NCI-H187 (cell line): ENCODE measurements at regions not wholly inside any gene's neighbourhood (a gene's known extent, or its start where the extent isn't known, plus 50 kb on each side); places are given as distances from the start of the nearest gene placed in this dataset.

ENCODE experiments used
- DNase-seq, 2 experiments: peaks; one replicate each; lab custom pipeline; 2025; lab: John Stamatoyannopoulos, UW

DNA sequence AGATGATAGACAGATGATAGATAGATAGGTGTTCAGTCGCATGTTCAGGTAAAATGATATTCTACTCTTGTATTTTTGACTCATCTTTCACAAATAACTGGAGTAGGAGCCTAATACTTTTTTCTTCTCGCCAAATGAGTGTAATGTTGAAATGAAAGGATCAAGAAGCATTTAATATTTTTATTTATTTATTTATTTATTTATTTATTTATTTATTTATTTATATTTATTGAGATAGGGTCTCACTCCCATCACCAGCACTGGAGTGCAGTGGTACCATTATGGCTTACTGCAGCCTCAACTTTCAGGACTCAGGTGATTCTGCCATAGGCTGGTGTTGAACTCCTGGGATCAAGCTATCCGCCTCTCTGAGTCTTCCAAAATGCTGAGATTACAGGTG lies 298.8 kb downstream of the KCNC2 start:
- no peak for DNase-seq

DNA sequence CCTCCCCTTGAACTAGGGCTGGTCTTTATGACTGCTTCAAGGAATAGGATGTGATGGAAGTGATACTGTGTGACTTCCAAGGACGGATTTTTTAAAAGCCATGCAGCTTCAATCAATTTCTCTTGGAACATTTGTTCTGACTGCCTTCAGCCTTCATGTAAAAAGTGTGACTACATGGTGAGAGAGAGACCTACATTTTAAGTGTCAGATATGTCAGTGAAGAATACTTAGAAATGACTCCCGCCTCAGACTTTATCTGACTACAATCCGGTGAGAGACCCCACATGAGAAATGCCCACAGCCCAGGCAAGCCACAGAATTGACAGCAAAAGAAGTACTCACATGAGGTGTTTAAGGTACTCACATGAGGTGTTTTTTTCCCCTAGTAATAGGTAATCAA lies 295.3 kb downstream of the KCNC2 start:
- no peak for DNase-seq

DNA sequence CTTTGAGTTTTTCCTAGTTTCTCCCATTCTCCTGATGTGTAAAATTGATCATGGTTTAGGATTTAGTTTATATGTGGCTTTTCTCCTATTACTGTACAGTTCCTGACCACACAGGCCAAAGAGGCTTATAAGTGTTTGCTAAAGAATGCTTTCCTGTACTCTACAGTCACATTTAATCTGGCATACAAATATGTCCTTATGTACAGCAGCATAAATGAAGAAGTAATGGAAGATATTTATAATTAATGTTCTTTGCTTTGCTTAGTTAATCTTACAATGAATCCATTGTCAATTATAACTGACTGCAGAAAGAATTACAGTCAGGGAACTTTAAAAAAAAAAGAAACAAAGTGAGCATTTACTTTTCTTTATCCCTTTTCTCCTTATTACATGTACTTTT lies 293.9 kb downstream of the KCNC2 start:
- DNase-seq, result no peak

DNA sequence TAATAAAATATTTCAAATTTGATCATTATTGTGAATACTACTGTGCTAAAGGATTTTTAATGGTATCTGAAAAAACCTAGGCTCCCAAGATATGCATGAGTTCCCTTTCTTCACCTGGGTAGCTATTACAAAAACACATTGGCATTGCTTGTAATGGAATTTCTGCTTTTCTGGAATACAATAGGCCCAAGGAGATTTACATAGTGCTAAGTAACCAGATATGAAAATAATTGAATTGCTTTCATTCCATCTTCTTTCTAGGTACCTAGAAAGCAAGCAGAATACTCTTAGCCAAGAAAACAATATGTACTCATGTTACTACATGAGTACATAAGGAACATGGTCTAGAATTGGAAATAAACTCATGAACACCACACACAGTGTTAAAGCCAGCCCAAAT lies 291.9 kb downstream of the KCNC2 start:
- DNase-seq, result no peak

DNA sequence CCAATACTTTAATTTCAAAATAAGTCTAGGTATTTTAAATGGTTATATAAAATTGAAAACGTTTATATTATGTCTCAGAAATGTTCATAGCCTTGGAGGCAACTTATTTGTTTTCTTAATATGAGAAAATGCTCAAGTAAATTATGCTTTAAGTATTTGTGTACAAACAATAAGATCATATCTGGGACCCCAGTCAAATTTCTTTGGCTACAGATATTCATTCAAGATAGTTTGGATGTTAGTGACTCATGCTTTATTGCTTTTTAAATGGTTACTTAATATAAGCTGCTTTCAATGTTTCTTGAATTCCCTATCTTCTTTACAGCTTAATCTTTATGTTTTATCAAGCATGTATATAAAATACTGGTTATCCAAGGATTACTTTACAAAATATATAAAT lies 291.3 kb downstream of the KCNC2 start:
- no peak for DNase-seq

DNA sequence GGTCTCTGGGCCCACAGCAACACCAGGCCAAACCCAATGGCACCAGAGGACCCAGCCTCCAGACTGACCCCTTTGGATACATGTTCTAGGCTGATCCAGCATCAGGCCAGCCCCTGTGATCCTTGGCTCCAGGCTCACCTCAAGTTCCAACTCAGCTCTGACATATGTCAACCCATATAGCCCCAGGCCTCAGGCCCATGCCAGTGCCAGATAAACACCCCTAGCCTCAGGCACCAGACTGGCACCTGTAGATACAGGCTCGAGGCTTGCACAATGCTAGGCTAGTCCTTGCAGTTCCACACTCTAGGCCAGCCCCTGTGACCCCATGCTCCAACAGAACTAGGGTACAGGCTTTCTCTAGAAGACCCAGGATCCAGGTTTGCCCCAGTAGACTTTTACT lies 287.5 kb downstream of the KCNC2 start:
- no peak for DNase-seq

DNA sequence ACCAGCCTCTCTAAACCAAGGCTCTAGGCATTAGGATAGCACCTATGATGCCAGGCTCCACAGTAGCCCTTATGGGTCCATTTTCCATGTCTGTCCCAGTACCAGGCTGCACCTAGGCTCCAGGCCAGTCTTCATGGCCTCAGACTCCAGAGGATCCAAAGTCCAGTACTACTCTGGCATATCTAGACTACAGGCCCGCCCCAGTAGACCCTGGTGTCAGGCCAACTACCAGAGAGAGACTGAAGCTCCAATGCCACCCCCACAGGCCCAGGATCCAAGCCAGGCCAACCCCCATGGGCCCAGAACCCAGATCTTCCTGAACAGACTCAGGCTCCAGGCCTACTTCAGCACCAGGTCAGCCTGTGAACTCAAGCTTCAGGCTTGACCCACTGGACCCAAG lies 287.0 kb downstream of the KCNC2 start:
- DNase-seq, result no peak

DNA sequence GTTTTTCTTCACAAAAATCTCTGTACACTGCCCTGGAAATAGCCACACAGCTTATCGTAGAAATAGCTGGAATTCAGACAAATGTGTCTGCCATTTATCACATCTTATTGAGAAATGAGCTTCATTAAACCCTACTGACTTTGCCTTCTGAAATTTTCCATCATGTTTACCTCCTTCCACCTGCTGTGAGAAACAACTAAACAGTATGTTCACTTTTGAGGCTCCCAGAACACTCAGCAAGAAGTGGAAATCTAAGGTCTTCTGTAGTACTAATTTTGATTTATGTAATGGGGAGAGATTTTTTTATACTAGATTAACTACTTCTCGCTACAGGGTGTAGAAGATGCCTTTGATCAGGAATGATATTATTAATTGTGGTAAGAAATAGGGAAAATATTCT lies 268.0 kb downstream of the KCNC2 start:
- no peak for DNase-seq

DNA sequence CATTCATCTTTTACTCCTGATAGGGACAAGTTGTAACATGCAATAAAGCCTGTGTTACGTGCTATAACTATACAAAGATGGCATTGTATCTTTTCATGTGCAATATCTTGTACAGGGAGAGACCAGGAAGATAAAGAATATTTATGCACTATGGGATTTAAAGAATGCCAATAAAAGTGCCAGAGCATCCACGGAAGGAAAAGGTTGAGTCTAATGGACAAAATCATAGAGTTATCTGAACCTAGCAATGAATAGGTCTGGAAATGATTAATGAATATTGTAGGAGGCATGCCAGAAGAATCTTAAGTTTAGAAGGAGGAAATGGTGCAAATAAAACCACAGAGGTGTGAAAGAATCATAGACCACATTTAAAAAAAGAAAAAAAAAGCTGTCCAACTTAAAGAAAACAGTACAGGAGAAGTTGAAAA lies 263.9 kb downstream of the KCNC2 start:
- DNase-seq, result no peak

DNA sequence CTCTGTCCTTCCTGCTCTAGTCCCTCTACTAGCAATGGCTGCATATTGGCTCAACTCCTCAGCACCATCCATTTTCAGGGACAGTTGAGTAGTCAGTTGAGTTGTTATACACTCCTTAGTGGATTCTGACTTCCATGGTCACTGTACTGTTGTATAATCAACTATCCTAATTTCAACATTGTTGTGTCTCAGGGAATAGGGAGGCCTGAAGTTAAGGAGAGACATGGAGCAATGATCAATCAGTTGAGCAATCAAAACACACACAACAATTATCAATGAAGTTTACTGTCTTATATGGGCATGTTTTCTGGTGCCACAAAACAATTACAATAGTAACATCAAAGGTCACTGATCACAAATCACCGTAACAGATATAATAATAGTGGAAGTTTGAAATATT lies 255.9 kb downstream of the KCNC2 start:
- DNase-seq, result no peak

DNA sequence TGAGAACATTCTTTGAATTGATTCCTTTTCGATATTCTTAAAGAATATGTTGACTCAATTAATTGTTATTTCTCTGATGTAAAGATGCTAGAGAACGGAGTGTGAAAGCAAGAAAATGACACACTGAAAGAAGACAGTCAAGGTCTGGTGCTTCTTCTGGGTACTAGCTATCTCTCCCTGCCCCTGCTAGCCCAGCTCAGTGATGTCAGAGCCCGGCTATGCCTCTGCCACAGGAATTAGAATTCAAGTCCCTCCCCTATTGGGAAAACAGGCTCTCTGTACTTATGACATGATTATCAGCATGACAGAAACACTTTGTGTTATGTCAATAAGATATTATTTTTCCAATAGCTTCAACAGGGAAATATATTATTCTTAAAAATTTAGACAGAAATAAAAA lies 252.4 kb downstream of the KCNC2 start:
- no peak for DNase-seq

DNA sequence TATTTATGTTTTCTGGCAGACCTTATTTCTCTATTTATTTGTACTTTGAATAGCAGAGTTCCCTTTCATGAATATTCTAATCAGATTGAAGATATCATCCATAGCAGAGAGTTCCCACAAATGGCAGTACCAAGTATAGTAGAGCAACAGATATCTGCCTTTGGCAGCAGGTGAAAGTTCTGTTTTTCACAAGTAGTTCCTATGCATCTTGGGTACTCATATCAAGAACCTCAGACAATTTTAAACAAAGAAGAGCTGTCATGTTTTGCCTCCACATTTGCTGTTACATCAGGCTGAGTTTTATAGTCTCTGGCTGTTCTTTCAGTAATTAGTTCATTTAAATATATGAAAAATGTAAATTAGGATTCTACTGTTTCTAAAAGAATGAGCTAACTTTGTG lies 252.0 kb downstream of the KCNC2 start:
- no peak for DNase-seq

DNA sequence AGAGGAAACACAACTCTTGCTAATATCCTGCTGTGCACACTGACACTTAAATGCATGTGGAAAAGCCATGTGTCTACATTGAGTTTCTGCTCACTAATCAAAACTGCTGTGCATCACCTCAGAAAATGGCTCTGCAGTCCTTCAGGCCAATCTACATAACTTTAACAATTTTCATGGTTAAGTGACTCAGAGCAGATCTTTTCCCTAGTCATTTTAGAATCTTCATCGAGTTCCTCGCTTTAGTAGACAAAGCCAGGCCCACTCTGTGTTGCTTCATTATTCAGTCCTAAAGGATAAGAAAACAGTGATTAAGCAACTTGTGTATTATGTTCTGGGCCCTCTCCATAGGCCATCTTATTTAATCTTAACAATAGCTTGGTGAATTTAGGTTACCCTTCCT lies 250.0 kb downstream of the KCNC2 start:
- no peak for DNase-seq

DNA sequence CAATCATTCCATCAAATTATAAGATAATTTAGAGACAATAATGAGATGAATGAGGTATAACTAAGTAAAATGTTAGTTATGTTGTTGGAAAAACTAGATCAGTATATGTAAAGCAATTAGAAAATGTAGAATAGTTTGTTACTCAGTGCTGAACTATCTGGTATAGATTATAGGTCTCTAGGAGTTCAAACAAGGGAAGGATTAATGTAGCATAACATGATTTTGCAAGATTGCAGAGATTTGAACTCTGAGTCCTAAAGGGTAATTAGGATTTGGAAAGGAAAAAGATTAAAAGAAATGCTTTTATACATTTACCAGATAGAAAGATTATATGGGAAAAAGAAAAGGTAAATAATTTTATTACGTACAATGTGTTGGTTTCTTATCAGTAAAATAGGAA lies 246.3 kb downstream of the KCNC2 start:
- no peak for DNase-seq

DNA sequence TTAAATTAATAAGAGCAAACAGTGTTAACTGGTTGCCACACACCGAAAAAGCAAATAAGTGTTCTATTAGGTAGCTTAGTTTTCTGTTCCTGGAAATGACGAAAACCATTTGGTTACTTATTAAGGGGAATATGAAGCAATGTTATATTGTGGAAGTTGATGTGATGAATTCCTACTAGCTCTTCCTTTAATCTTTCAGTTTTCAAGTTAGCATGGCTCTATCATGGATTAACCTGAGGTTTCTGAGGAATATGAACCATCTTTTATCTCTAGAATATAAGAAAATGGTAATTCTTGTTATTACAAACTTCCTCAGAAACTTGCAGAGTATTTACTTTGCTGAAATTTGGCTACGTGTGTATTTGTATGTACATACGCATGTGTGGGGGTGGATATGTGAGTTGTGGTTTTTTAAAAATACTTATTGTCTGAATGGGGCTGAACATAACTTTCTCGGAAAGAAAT lies 245.7 kb downstream of the KCNC2 start:
- no peak for DNase-seq

DNA sequence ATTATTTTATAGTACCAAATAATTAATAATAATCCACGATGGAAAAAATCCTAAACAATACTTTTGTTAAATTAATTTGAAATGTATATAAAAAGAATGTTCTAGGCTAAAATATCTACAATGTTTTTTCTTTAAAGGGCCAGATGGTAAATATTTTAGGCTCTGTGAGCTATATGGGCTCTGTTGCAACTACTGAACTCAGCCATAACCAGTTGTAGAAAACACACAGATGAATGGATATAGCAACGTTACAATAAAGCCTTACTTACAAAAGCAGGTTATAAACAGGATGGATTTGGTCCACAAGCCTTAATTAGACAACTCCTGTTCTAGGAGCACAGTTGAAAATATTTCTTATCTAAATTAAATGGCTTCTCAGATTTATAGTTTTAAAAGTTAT lies 245.2 kb downstream of the KCNC2 start:
- DNase-seq, result no peak

DNA sequence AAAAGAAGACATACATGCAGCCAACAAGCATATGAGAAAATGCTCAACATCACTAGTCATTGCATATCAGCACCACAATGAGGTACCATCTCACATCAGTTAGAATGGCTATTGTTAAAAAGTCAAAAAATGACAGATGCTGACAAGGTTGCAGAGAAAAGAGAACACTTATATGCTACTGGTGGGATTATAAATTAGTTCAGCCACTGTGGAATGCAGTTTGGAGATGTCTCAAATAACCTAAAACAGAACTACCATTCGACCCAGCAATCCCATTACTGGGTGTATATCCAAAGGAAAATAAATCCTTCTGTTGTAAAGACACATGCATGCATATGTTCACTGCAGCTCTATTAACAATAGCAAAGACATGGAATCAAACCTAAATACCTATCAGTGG lies 238.4 kb downstream of the KCNC2 start:
- DNase-seq, result no peak

DNA sequence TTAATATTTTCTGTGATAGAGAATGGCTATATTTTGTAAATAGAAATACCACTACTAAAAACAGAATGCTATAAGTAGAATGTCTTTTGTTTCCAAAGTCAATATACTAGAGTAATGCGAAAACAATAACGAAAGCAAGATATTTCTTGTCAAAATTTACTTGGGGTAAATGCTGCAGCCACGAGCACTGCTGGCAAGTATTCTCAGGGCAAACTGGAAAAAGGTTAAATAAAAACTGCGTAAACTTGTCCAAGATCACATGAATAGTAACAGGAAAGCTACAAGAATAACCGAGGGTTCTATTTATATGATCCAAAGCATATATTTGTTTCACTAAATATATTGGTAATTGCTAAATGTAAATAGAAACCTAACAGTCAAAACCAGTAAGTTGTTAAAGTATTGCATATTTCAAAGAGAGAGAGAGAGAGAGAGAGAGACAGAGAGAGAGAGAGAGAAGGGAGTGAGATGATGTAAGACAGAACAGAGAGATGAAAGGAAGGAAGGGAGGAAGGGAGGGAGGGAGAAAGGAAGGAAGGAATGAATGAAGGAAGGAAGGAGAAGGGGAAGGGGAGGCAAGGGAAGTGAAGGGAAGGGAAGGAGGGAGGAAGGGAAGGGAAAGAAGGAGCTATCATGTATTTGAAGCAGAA lies 231.7 kb downstream of the KCNC2 start:
- no peak for DNase-seq

DNA sequence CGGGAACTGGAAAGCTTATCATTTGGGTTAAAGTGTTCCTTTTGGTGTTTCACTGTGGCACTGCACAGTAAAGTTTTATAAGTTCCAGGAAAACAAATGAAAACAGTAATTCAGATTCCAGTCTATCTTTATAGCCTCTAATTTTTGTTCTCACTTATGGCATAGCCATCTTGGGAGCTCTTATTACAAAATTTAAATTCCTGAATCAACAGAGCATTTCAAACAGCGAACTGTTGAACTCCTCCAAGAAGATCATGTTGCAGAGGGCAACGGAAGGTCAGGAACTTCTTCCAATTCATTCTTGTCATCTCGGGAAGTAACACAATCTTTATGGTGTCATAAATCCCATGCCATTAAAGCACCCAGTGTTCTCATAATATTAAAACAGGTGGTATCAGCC lies 229.1 kb downstream of the KCNC2 start:
- DNase-seq, result no peak

DNA sequence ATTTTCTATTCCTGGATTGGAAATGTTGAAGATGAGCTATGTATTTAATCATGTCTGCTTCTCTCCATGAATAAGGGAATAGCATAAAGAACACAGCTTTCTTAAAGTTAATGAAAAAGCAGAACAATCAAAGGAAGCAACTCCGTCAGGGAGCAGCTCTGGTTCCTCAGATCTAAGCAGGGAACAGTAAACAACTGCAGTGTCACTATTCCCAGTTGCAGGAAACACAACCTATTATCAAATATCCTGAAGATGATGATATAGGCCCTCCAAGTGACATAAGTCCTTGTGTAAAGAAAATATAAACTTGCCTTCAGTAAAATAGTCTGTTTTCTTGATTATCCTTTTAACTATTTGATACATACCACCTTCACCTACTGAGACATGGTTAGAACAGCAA lies 228.1 kb downstream of the KCNC2 start:
- no peak for DNase-seq

DNA sequence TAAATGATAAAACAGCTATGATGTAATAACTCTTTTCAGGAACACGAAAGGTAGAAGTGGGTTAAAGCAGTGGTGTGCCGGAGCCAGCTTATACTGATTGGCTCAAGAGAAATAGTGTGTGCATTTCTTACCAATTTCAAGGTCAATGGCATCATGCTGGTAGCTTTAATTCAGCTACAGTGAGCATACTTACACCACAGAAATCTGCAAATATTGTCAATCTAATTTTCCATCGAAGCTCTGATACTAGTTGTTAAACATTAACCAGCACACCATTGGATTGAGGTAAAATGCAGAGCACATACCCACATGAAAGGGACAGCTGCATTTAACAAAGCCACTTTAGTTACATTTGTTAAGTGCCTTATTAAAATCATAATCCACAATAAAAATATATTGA lies 225.7 kb downstream of the KCNC2 start:
- no peak for DNase-seq

DNA sequence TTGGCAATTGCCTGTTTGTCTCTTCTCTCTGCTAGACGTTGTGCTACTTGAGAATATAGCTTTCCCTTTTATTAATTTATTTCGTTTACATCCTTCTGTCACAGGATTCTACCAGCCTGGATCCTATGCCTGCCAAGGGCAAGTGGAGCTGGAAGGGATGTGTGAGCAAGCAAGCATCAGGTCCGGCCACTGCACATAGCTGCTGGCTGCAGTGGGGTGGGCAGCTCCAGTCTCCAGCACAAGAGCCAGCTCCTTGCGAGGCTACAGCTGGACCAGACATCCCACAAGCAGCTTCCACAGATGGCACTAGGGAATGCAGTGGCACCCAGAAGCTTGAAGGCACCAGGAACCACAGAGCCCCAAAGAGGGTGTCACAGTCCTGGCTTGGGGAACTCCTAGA lies 225.0 kb downstream of the KCNC2 start:
- no peak for DNase-seq

DNA sequence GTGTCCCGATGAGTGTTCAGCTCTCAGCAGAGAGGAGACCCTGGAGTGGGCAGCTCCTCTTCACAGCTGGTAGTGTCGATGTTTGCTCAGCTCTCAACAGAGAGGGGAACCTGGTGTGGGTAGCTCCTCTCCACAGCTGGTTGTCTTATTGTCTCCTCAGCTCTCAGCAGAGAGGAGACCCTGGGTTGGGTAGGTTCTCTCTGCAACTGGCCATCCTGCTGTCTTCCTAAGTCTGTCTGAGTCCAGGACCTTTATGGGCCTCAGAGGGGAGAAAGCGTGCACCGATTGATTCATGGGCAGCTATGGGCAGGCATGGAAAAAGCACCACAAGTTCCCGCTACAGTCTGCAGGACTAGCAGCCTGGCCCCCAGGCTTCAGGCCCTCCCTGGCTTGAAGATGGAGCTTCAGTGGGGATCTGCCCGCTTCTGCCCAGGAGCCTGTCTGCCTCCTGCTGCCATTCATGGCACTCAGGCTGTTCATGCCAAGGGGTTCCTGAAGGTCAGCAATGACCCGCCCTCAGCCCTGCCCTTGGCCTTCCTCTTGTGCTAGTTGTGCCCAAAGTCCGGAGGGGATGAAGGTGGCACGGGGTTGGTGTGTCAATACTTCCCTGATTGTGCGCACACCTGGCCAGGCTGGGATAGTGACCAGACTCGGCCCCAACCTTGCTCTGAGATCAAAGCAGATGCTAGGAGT lies 224.2 kb downstream of the KCNC2 start:
- no peak for DNase-seq

DNA sequence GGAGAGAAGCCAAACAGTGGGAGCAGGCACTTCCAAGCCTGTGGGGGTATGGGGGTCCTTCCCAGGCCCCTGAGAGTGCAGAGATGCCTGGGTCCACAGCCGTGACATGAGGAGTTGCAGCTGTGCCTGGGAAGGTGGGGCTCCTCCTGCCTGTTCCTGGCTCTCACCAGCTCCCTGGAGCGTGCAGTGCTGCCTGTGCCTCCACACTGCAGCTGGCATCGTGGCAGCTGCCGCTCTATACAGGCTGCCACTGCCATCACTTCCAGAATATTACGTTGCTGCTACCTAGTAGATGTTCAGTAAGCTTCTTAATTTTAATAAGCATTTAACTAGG lies 223.7 kb downstream of the KCNC2 start:
- DNase-seq, result no peak
